HG03039 (cell line): ENCODE measurements at regions not wholly inside any gene's neighbourhood (a gene's known extent, or its start where the extent isn't known, plus 50 kb on each side); places are given as distances from the start of the nearest gene placed in this dataset.

Experiments
- ATAC-seq: cut with Tn5 transposase; IDR thresholded peaks from one replicate; pipeline ENCODE4 v1.9.1; 2021; ENCODE audit warnings: mild to moderate bottlenecking, moderate library complexity; ENCODE audit not compliant: unreplicated experiment

DNA sequence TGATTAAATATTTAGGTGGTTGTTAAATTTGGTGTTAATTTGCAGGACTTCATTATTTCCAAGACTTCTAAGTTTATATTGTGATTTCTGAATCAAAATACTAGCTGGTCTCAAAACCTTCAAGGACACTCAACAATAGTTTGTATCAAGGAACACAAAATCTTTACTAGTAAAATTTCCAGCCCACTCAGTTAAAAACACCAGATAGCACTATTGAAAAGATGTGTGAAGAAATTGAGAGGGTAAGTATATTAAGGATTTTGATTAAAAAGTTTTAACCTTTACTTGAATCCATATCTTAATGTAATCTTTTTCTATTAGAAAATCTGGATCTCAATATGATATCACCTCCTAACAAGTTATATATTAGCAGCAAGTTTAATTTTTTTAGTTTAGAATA lies 89.3 kb upstream of the UGT8 start:
- ATAC-seq: no peak

DNA sequence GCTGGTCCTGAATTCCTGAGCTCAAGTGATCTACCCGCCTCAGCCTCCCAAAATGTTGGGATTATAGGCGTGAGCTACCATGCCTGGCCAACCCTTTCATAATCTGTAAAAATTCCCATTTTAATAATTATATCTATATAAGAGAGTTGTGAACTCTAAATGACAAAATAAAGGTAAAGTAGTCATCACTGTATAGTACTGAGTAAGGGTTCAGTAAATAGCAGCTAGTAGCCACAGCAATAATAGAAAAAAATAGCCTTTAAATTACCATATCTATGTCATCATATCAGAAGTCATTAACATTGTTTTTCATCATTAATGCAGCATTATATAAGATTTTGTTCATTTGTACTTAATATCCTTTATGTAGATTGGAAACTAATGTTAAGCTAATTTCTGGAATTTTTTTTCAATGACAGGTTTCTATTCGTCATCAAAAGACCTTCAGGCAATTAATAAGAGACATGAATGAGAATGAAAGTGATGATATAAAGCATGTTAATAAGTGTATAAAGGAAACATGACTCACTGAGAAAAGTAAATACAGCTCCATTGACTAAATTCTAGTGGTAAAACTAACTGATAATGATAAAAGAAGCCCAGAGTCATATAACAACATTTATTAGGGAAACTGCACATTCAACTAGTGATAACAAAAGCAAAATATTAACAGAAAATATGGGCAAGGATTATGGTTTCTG lies 85.9 kb upstream of the UGT8 start:
- no peak for ATAC-seq

GRCh38 chr4:114519368-114519767 lies 79.2 kb upstream of the UGT8 start:
- no peak for ATAC-seq

DNA sequence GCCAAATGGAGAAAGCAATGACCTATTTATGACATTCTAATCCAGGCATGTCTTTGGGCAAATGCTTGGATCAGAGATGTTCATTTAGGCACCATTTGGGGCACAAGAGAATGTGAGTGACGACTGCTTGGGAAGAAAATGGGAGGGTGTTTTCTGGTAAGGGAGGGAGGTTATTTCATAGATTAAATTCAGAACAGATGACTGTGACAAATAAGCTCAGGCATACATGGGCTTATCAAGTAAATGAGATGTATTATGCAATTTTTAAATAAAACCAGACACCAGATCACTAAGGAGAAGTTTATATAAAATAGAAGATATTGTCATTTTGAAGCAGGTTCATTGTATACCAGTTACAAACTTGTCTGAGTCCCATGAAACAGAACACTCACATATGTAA lies 71.4 kb upstream of the UGT8 start:
- no peak for ATAC-seq

DNA sequence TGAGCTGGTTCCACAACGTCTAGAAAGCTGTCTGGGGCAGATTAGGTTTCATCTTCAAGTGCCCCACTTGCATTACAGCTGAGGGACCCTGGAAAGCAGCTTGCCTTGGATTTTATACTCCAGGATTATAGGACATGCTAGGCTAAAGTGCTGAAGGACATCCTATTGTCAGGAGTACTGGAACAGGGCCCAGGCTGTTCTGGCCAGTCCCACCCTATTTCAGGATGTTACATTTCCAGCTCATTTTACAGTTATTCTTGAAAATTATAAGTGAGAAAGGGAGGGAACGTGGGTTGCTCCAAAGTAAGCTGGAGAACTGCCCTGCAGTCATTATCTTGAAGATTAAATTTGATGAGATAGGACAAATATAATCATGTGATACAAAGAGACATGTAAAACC lies 71.0 kb upstream of the UGT8 start:
- ATAC-seq: no peak

DNA sequence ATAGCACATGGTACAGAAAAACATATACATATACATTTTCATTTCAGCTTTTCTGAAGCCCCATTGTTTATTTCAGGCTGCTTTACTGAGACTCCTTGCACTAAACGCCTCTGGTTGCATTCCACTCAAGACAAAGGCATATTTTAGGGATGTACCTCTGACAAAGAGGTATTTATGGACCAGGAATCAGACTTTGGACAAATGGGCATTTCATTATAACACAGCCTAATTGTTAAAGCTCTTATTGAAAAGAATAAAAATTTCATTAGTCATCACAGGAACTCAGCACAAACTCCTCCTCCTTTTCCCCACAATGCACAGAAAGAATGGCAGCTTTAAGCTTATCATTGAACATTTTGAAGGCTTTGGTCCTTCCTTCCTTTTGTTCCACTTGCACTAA lies 62.9 kb upstream of the UGT8 start:
- ATAC-seq: no peak

- ATAC-seq: no peak
These were observed 61.3 kb upstream of the UGT8 start for GRCh38 chr4:114537352-114537751.

- no peak for ATAC-seq
These were observed 60.5 kb upstream of the UGT8 start for GRCh38 chr4:114538012-114538617.

GRCh38 chr4:114539985-114540384 lies 58.6 kb upstream of the UGT8 start:
- no peak for ATAC-seq

DNA sequence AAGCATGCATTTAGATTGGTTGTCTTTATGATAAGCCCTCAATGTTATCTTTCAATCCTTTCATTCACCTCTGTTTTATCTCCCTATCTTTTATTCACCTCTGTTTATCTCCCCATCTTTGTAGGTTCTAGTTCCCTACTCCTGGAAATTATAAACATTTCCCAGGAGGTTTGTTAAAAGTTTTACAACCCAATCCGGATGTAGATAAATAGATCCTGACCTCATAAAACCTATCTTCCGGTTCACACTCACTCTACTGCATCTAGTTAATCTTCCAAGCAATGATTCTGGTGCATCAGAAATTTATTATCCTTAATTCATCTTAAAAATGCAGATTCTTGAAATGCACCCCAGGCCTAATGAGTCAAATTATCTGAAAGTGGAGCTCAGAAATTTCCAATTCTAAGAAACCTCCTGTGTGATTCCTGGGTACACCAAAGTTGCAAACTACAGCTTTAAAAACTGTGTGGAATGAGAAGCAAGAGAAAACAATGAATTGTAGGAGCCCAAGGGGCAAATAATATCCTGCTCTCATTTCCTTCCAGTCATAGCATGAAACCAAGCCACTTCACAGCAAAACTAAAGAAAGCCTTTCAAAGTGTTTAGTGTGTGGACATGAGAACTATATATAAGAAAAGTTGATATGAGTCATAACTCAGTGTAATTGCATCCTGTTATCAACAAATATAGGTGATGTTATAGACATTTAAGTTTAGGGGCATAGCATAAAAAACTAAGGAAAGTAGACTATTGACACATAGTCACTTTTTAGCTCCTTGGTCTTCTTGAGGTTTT lies 51.1 kb upstream of the UGT8 start:
- no peak for ATAC-seq
